ENCODE measurements at regions not wholly inside any gene's neighbourhood (a gene's known extent, or its start where the extent isn't known, plus 50 kb on each side); places are given as distances from the start of the nearest gene placed in this dataset.
A peak's percentile ranks its signal among the peaks of the same experiment; 100 is the strongest.
"Not testable (repeated sequence)": the region's sequence is repeated elsewhere in the genome, so short reads cannot be mapped to it uniquely, and the experiment has no call there.

GRCh38 chr9:67066140-67066539, 73.8 kb upstream of the SPATA31A3 start:
- H3K27me3 ChIP-seq (ENCODE audit: control insufficient read depth, insufficient read depth, low read length); H3K9ac ChIP-seq (ENCODE audit: insufficient read depth, low read length); H2AFZ ChIP-seq (ENCODE audit: low read length); DNase-seq (ENCODE audit: low read depth in 2 of 2); H4K20me1 ChIP-seq (ENCODE audit: control insufficient read depth, extremely low read depth, insufficient read depth, low read length); H3K36me3 ChIP-seq (ENCODE audit: control insufficient read depth, insufficient read depth, low read length); H3K4me3 ChIP-seq (replicated peaks in 1 of 4; ENCODE audit: control extremely low read depth in 1 of 4, insufficient read depth in 1 of 4, low read depth in 3 of 4, low read length in 4 of 4); H3K27ac ChIP-seq (ENCODE audit: insufficient read depth, low read length); H3K4me2 ChIP-seq (ENCODE audit: extremely low read depth, insufficient read depth, low read length); H3K79me2 ChIP-seq (ENCODE audit: control insufficient read depth, insufficient read depth, low read length); H3K4me1 ChIP-seq (ENCODE audit: control insufficient read depth, extremely low read depth, insufficient read depth, low read length); H3K9me3 ChIP-seq (ENCODE audit: control insufficient read depth, insufficient read depth, low read depth, low read length): not testable (repeated sequence)

- DNase-seq (ENCODE audit: low read depth in 2 of 2): peak; percentile 15 to 37
- not testable (repeated sequence) for H3K36me3 ChIP-seq (ENCODE audit: control insufficient read depth, insufficient read depth, low read length); H3K9me3 ChIP-seq (ENCODE audit: control insufficient read depth, insufficient read depth, low read depth, low read length); H3K27ac ChIP-seq (ENCODE audit: insufficient read depth, low read length); H3K4me2 ChIP-seq (ENCODE audit: extremely low read depth, insufficient read depth, low read length); H2AFZ ChIP-seq (ENCODE audit: low read length); H3K9ac ChIP-seq (ENCODE audit: insufficient read depth, low read length); H3K4me1 ChIP-seq (ENCODE audit: control insufficient read depth, extremely low read depth, insufficient read depth, low read length); H4K20me1 ChIP-seq (ENCODE audit: control insufficient read depth, extremely low read depth, insufficient read depth, low read length); H3K79me2 ChIP-seq (ENCODE audit: control insufficient read depth, insufficient read depth, low read length); H3K27me3 ChIP-seq (ENCODE audit: control insufficient read depth, insufficient read depth, low read length)
- H3K4me3 ChIP-seq (replicated peaks in 1 of 4; ENCODE audit: control extremely low read depth in 1 of 4, insufficient read depth in 1 of 4, low read depth in 3 of 4, low read length in 4 of 4): peak overlapping the region in 1 of 4 experiments; percentile 31
Measured at GRCh38 chr9:67058898-67059715, 66.8 kb upstream of the SPATA31A3 start.

All from fibroblast of lung (primary cell).